ENCODE measurements at regions not wholly inside any gene's neighbourhood (a gene's known extent, or its start where the extent isn't known, plus 50 kb on each side); places are given as distances from the start of the nearest gene placed in this dataset.

DNA sequence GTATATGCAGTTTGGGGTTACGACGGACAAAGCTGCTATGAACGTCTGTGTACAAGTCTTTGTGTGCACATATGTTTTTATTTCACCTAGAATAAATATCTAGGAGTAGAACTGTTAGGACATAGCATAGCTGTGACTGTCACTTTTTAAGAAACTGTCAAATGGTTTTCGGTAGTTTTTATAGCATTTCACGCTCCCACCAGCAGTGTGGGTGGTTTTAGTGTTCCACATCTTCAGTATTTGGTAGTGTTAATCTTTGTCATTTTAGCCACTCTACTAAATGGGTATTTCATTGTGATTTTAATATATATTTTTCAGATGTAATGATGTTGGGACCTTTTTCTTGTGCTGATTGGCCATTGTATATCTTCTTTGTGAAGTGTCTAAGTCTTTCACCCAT lies 109.1 kb upstream of the BCAT1 start:
- no peak overlapping the region for H3K27ac Mint-ChIP-seq
- H3K4me1 Mint-ChIP-seq = no peaks in the 10 kb centered on the region
- no peaks in the 10 kb centered on the region for H3K36me3 Mint-ChIP-seq (ENCODE audit: low read depth)
- TF ChIP-seq, protein P1, sequence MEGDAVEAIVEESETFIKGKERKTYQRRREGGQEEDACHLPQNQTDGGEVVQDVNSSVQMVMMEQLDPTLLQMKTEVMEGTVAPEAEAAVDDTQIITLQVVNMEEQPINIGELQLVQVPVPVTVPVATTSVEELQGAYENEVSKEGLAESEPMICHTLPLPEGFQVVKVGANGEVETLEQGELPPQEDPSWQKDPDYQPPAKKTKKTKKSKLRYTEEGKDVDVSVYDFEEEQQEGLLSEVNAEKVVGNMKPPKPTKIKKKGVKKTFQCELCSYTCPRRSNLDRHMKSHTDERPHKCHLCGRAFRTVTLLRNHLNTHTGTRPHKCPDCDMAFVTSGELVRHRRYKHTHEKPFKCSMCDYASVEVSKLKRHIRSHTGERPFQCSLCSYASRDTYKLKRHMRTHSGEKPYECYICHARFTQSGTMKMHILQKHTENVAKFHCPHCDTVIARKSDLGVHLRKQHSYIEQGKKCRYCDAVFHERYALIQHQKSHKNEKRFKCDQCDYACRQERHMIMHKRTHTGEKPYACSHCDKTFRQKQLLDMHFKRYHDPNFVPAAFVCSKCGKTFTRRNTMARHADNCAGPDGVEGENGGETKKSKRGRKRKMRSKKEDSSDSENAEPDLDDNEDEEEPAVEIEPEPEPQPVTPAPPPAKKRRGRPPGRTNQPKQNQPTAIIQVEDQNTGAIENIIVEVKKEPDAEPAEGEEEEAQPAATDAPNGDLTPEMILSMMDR (IDR thresholded peaks at IDR 0.05; ENCODE audit: unreplicated experiment in 3 of 3) = no peak
- no peaks in the 10 kb centered on the region for H3K9me3 Mint-ChIP-seq
- no peak overlapping the region for H3K4me3 Mint-ChIP-seq
- H3K27me3 Mint-ChIP-seq (ENCODE audit: low read depth) = no peaks in the 10 kb centered on the region

DNA sequence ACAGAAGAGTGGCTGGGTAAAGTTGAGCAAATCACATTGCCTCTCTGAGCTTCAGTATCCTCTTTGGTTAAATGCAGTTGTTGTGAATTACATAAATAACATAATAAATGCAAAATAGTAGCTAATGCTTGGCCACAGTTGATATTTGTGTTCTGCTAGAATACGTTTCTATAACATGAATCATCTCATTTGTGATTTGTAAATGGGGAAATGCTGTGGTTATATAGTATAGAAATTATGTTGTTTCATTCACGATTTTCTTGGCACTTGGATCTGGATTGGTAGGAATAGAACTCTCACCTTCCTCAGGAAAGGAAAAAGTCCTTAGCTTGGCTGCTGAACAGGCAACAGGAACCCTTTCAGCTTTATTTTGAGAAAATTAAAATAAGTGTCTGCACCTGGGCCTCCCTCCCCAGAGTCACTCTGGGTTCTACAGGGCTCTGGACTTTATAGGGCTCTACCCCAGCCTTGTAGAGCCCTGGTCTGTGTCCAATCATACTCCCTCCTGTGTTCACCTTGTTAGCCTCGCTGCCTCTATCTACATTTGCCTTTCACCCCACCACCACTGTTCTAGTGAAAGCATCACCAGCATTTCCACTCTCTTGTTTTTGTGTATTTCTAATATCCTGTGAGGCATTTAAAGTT lies 107.7 kb upstream of the BCAT1 start:
- Mint-ChIP-seq H3K27me3 (ENCODE audit: low read depth) (peaks cover 4% of the 10 kb centered on the region), H3K36me3 (ENCODE audit: low read depth) (no peaks in the 10 kb centered on the region), H3K9me3 (no peaks in the 10 kb centered on the region), H3K27ac (no peak overlapping the region), H3K4me1 (no peaks in the 10 kb centered on the region), H3K4me3 (no peak overlapping the region)
- TF ChIP-seq, protein P1 (IDR thresholded peaks at IDR 0.05; ENCODE audit: unreplicated experiment in 3 of 3) = no peak

DNA sequence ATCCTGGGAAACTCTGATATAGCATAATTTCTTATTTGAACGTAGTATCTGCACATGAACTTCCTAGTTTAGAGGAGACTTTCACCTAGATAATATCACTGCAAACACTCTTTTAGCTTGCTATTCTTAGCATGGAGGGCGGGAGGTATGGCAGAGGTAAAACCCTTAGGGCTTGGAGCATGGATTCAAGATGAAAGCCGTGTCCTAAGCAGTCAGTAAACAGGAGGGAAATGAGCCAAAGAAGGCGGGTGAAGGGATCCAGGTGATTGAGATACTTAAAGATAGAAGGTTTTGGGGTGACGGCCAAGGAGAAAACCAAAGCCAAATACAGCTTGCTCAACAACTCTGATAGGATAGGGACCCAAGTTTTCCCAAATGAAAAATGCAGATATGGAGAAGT lies 107.1 kb upstream of the BCAT1 start:
- H3K4me1 Mint-ChIP-seq = no peaks in the 10 kb centered on the region
- TF ChIP-seq, protein P1 (IDR thresholded peaks at IDR 0.05; ENCODE audit: unreplicated experiment in 3 of 3) = no peak
- H3K36me3 Mint-ChIP-seq (ENCODE audit: low read depth) = no peaks in the 10 kb centered on the region
- H3K4me3 Mint-ChIP-seq = no peak overlapping the region
- peaks cover 4% of the 10 kb centered on the region for H3K27me3 Mint-ChIP-seq (ENCODE audit: low read depth)
- no peaks in the 10 kb centered on the region for H3K9me3 Mint-ChIP-seq
- no peak overlapping the region for H3K27ac Mint-ChIP-seq

DNA sequence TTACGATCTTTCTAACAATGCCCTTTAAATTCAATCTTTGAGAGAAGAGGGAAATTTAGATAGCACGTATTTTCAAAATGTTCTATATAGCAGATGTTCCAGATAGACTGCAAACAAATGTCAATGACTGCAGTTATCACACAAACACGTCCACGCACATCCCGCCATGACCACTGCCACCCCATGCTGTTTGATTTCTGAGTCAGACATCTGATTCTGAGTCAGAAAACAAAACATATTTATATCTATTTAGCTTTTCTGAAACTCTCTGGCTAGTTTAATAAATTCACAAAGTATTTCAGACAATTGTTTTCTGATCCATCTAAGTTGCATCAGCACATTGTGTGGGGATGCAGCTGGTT lies 105.9 kb upstream of the BCAT1 start:
- no peaks in the 10 kb centered on the region for H3K36me3 Mint-ChIP-seq (ENCODE audit: low read depth)
- TF ChIP-seq, protein P1 (IDR thresholded peaks at IDR 0.05; ENCODE audit: unreplicated experiment in 3 of 3) = no peak
- peaks cover 4% of the 10 kb centered on the region for H3K27me3 Mint-ChIP-seq (ENCODE audit: low read depth)
- H3K9me3 Mint-ChIP-seq = no peaks in the 10 kb centered on the region
- H3K4me3 Mint-ChIP-seq = no peak overlapping the region
- H3K27ac Mint-ChIP-seq = no peak overlapping the region
- H3K4me1 Mint-ChIP-seq = no peaks in the 10 kb centered on the region

DNA sequence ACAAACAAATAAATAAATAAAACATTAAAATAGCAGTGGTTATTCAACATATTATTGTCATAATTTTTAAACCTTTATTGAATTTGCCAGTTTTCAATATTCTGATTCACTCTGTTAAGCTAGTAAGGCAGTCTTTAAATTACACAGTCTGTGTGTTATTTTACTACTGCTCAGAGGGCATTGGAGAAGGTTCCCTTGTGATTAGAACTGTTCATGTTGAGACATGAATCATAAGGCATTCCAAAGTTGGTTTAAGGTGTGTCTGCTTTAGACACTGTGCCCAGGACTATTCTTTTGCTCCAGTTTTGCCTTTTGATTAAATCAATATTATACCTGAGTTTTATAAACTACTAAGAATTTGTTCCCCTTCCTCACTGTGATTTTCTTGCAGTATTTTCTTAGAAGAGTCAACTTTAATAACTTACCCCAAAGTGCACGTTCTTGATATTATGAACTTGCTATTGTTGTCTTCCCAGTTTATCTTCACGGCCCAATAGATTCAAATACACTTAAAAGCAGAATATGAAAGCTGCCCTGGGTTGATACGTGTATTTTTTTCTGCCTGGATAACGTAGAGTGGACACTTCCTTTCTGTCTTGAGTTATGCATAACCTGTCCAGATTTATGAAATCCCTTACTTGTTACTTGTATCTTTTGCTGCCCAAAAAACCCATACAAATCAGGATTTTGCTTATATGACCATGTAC lies 105.3 kb upstream of the BCAT1 start:
- Mint-ChIP-seq H3K4me1 (no peaks in the 10 kb centered on the region), H3K27me3 (ENCODE audit: low read depth) (peaks cover 4% of the 10 kb centered on the region), H3K36me3 (ENCODE audit: low read depth) (no peaks in the 10 kb centered on the region), H3K9me3 (no peaks in the 10 kb centered on the region), H3K4me3 (no peak overlapping the region), H3K27ac (no peak overlapping the region)
- TF ChIP-seq, protein P1 (IDR thresholded peaks at IDR 0.05; ENCODE audit: unreplicated experiment in 3 of 3) = no peak

DNA sequence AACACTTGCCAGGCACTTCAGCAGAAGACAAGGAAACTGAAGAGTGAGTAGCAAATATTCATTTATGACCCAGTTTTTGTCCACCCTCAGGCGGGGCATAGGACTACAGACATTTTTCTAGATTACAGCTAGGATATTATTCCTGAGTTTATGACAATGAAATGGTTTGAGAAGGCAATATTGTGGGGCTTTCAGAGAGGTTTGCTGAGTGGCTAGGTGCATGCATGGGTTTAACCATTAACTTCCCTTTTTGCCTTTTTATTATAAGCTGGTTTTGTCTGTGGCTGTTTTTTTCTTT lies 104.0 kb upstream of the BCAT1 start:
- peaks cover 4% of the 10 kb centered on the region for H3K27me3 Mint-ChIP-seq (ENCODE audit: low read depth)

More for the DNA sequence above, 104.0 kb upstream of the BCAT1 start:
- Mint-ChIP-seq H3K36me3 (ENCODE audit: low read depth) (no peaks in the 10 kb centered on the region), H3K27ac (no peak overlapping the region), H3K4me3 (no peak overlapping the region), H3K9me3 (peaks cover 9% of the 10 kb centered on the region), H3K4me1 (no peaks in the 10 kb centered on the region)
- TF ChIP-seq, protein P1 (IDR thresholded peaks at IDR 0.05; ENCODE audit: unreplicated experiment in 3 of 3) = no peak

Data from nephron (organoid).